Keratinocyte (primary cell): ENCODE measurements at regions not wholly inside any gene's neighbourhood (a gene's known extent, or its start where the extent isn't known, plus 50 kb on each side); places are given as distances from the start of the nearest gene placed in this dataset.

Source experiments
- EZH2 ChIP-seq: IDR thresholded peaks from one replicate; pipeline ENCODE4 v1.6.1; 2012; ENCODE audit warnings: inconsistent platforms, mild to moderate bottlenecking, low read length, moderate library complexity
- TF ChIP-seq, protein P1 (sequence below), 3 experiments: IDR thresholded peaks in 1 of 3; conservative IDR thresholded peaks in 1 of 3; optimal IDR thresholded peaks in 1 of 3; 2 replicates in 2 of 3; 3 replicates in 1 of 3; pipeline versions ENCODE3 to v1.5.1; 2011; ENCODE audit warnings: low read length in 3 of 3, mild to moderate bottlenecking in 3 of 3, moderate library complexity in 2 of 3, control low read depth in 1 of 3, inconsistent platforms in 1 of 3; ENCODE audit not compliant: insufficient read depth in 2 of 3; ENCODE audit errors: extremely low read depth in 1 of 3

DNA sequence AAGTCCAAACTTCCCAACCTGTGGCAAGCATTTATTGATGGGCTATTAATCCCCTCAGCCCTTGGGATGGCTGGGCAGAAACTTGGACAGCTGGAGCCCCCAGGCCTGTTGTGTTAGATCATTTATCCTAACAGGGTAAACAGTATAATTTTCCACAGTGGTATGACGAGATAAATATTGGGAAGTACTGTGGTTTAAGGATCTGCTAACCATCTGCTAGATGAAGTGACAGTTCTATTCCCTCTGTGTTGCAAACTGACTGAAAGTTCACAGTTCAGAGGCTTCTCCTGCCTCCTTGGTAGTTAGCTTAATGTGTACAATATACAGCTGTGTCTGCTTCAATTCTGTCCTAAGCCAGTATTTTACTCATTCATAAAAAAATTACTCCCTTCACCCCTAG, 127.5 kb upstream of the CHODL start:
- TF ChIP-seq, protein P1, sequence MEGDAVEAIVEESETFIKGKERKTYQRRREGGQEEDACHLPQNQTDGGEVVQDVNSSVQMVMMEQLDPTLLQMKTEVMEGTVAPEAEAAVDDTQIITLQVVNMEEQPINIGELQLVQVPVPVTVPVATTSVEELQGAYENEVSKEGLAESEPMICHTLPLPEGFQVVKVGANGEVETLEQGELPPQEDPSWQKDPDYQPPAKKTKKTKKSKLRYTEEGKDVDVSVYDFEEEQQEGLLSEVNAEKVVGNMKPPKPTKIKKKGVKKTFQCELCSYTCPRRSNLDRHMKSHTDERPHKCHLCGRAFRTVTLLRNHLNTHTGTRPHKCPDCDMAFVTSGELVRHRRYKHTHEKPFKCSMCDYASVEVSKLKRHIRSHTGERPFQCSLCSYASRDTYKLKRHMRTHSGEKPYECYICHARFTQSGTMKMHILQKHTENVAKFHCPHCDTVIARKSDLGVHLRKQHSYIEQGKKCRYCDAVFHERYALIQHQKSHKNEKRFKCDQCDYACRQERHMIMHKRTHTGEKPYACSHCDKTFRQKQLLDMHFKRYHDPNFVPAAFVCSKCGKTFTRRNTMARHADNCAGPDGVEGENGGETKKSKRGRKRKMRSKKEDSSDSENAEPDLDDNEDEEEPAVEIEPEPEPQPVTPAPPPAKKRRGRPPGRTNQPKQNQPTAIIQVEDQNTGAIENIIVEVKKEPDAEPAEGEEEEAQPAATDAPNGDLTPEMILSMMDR (optimal IDR thresholded peaks at IDR 0.05 in 1 of 3, IDR thresholded peaks at IDR 0.05 in 1 of 3, conservative IDR thresholded peaks at IDR 0.05 in 1 of 3; ENCODE audit: extremely low read depth in 1 of 3, insufficient read depth in 2 of 3, low read length in 3 of 3), result no peak
- no peak for TF ChIP-seq EZH2
